NB4 (cell line): ENCODE measurements at regions not wholly inside any gene's neighbourhood (a gene's known extent, or its start where the extent isn't known, plus 50 kb on each side); places are given as distances from the start of the nearest gene placed in this dataset.

Experiments used
- DNase-seq: peaks from one replicate; pipeline ENCODE4 v3.0.0; 2010; ENCODE audit warnings: low read depth
- H3K4me3 ChIP-seq: one replicate; pipeline ENCODE4 v1.5.1; 2011; ENCODE audit warnings: mild to moderate bottlenecking, low read depth, low read length, moderate library complexity
- MYC ChIP-seq: IDR thresholded peaks from 2 replicates; pipeline ENCODE4 v1.6.1; 2011; ENCODE audit warnings: low read depth, low read length
- POLR2A ChIP-seq: IDR thresholded peaks from 2 replicates; pipeline ENCODE4 v1.6.1; 2011; ENCODE audit warnings: mild to moderate bottlenecking; ENCODE audit not compliant: insufficient read length; ENCODE audit errors: extremely low read depth
- TF ChIP-seq, protein P1 (sequence below): IDR thresholded peaks from 2 replicates; pipeline ENCODE4 v1.6.1; 2011; ENCODE audit warnings: low read depth, low read length
- TF ChIP-seq, protein P2 (sequence below): IDR thresholded peaks from one replicate; pipeline ENCODE4 v1.5.1; 2012; ENCODE audit warnings: low read depth, low read length

GRCh38 chr11:92122561-92122960 is 102.1 kb upstream of the FAT3 start:
- DNase-seq: no peak
- no peak overlapping the region for H3K4me3 ChIP-seq
- TF ChIP-seq, protein P1, sequence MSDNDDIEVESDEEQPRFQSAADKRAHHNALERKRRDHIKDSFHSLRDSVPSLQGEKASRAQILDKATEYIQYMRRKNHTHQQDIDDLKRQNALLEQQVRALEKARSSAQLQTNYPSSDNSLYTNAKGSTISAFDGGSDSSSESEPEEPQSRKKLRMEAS: no peak
- TF ChIP-seq MYC (no peak), POLR2A (no peak)
- TF ChIP-seq, protein P2, sequence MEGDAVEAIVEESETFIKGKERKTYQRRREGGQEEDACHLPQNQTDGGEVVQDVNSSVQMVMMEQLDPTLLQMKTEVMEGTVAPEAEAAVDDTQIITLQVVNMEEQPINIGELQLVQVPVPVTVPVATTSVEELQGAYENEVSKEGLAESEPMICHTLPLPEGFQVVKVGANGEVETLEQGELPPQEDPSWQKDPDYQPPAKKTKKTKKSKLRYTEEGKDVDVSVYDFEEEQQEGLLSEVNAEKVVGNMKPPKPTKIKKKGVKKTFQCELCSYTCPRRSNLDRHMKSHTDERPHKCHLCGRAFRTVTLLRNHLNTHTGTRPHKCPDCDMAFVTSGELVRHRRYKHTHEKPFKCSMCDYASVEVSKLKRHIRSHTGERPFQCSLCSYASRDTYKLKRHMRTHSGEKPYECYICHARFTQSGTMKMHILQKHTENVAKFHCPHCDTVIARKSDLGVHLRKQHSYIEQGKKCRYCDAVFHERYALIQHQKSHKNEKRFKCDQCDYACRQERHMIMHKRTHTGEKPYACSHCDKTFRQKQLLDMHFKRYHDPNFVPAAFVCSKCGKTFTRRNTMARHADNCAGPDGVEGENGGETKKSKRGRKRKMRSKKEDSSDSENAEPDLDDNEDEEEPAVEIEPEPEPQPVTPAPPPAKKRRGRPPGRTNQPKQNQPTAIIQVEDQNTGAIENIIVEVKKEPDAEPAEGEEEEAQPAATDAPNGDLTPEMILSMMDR: no peak

- TF ChIP-seq, protein P1: no peak
- no peak overlapping the region for H3K4me3 ChIP-seq
Observed at GRCh38 chr11:92111287-92111686, 113.3 kb upstream of the FAT3 start.

DNA sequence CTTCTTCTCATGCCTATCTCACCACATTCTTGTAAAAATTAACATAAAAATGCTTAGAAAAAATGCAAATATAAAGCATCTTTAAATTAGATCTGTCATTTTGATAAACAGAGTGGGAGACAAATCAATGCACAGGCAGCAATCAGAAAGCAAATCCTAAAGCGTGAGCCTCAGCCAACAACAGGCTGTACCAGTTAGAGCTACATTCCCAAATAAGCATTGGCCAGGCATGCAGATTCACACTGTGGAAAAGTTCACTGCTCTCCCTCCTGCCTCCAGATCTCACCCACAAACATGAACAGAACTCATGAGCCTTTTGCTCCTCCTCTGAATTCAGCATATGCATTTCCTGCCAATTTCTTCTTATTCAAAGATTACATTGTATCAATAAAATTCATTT is 115.2 kb upstream of the FAT3 start:
- no peak for DNase-seq
- H3K4me3 ChIP-seq: no peak overlapping the region
- TF ChIP-seq, protein P2: no peak
- TF ChIP-seq, protein P1: no peak
- TF ChIP-seq MYC (no peak), POLR2A (no peak)

More at GRCh38 chr11:92111287-92111686, 113.3 kb upstream of the FAT3 start:
- DNase-seq: no peak

DNA sequence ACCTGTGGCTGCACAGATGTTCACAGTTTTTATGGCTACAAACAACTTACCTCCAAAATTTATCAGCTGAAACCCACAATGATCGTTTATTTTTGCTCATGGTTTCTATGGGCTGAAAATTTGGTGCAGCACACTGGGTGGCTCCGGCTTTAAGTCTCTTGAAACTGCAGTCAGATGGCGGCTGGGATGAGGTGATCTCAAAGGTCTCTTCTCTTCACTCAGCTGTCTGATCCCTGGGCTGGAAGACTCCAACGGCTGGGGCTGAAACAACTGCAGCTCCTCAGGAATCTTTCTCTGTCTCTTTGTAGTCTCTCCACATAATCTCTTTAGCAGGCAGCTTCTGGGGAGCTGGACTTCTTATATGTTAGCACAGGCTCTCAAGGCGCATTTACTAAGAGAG is 117.3 kb upstream of the FAT3 start:
- no peak overlapping the region for H3K4me3 ChIP-seq
- DNase-seq: no peak
- TF ChIP-seq, protein P2: no peak
- TF ChIP-seq MYC (no peak), POLR2A (no peak)
- TF ChIP-seq, protein P1: no peak

DNA sequence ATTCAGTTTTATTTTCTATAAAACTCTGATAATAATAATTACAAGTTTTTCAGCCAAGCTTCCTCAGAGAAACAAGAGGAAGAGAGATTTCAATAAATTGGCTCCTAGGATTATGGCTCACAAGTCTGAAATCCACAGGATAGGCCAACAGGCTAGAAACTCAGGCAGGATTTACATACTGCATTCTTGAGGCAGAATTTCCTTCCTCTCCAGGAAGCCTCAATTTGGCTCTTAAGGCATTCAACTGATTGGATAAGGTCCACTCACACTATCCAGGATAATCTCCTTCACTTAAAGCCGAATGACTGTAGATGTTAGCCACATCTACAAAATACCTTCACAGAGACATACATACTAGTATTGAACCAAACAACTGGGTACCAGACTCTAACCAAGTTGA is 120.3 kb upstream of the FAT3 start:
- no peak overlapping the region for H3K4me3 ChIP-seq
- TF ChIP-seq, protein P1: no peak
- no peak for TF ChIP-seq MYC
- DNase-seq: no peak

- DNase-seq: no peak
- no peak overlapping the region for H3K4me3 ChIP-seq
- TF ChIP-seq POLR2A (no peak), MYC (no peak)
- TF ChIP-seq, protein P1: no peak
- TF ChIP-seq, protein P2: no peak
Observed at GRCh38 chr11:92101920-92102319, 122.7 kb upstream of the FAT3 start.

- DNase-seq: no peak
- TF ChIP-seq POLR2A (no peak), MYC (no peak)
- TF ChIP-seq, protein P2: no peak
- TF ChIP-seq, protein P1: no peak
- no peak overlapping the region for H3K4me3 ChIP-seq
Observed at GRCh38 chr11:92099183-92099582, 125.4 kb upstream of the FAT3 start.
